ENCODE measurements at regions not wholly inside any gene's neighbourhood (a gene's known extent, or its start where the extent isn't known, plus 50 kb on each side); places are given as distances from the start of the nearest gene placed in this dataset.
"Not testable (repeated sequence)": the region's sequence is repeated elsewhere in the genome, so short reads cannot be mapped to it uniquely, and the experiment has no call there.

DNA sequence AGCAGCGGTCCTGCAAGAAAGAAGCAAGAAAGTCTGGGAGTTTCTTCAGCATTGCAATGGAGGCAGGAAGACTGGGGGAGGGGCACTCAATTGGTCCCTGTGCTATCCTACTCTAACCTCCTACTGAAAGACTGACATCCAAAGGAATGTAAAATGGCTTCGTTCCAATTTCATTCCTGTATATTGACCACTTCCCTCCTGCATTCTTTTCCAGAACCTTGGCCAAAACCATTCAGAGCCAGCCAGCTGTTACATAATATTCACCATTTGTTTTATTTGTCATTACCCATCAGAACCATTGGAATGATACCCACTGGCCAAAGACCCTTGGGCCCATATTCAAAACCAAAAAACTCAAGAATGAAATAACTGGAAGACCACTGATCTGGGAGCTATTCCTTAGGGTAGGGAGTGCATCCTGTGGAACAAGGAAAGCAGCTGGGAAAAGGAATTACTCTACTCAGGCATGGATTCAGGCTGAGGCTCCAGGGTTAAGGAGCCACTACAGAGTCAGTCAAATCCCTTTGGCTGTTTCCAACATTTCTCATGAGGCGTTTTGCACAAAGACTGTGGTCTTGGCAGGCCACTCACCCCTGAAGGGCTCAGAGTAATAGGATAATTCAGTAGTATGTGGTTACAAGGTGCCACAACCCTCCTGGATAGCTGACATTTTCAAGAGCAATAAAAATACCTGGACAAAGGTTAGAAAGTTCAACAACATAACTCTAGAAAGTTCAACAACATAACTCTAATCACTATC lies 148.7 kb upstream of the SLC1A3 start:
- no peak for DNase-seq (ENCODE audit: low spot score in 2 of 2)
- TF ChIP-seq POLR2AphosphoS5 (IDR thresholded peaks at IDR 0.05) (no peak), EP300 (IDR thresholded peaks at IDR 0.05) (no peak), POLR2A (IDR thresholded peaks at IDR 0.05) (no peak)
- TF ChIP-seq, protein P1, sequence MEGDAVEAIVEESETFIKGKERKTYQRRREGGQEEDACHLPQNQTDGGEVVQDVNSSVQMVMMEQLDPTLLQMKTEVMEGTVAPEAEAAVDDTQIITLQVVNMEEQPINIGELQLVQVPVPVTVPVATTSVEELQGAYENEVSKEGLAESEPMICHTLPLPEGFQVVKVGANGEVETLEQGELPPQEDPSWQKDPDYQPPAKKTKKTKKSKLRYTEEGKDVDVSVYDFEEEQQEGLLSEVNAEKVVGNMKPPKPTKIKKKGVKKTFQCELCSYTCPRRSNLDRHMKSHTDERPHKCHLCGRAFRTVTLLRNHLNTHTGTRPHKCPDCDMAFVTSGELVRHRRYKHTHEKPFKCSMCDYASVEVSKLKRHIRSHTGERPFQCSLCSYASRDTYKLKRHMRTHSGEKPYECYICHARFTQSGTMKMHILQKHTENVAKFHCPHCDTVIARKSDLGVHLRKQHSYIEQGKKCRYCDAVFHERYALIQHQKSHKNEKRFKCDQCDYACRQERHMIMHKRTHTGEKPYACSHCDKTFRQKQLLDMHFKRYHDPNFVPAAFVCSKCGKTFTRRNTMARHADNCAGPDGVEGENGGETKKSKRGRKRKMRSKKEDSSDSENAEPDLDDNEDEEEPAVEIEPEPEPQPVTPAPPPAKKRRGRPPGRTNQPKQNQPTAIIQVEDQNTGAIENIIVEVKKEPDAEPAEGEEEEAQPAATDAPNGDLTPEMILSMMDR (IDR thresholded peaks at IDR 0.05) = no peak
- H3K4me3 ChIP-seq = no peak overlapping the region
- no peaks in the 10 kb centered on the region for H3K9me3 ChIP-seq
- no peak overlapping the region for H3K27ac ChIP-seq
- H3K36me3 ChIP-seq = no peaks in the 10 kb centered on the region
- no peaks in the 10 kb centered on the region for H3K27me3 ChIP-seq
- WGBS = 69% methylated on average over 3 of the region's 3 CpGs
- H3K4me1 ChIP-seq = peaks cover 2% of the 10 kb centered on the region

DNA sequence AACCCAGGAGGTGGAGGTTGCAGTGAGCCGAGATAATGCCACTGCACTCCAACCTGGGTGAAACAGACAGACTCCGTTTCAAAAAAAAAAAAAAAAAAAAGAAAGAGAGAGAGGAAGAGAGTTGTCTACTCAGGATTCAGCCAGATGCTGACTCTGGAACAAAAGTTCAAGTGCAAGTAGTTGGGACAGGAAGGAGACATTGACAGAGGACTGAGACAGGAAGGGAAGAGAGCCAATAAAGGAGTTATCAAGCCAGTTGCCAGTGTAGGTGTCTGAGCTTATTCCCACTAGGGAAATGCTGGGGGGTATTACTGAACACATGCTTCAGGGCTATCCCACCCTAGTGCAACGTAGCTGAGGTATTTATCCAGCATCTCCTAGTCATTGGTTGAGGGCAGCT lies 147.7 kb upstream of the SLC1A3 start:
- 63% methylated on average over 3 of the region's 3 CpGs for WGBS
- DNase-seq (ENCODE audit: low spot score in 2 of 2) = no peak
- no peaks in the 10 kb centered on the region for H3K27me3 ChIP-seq
- H3K4me1 ChIP-seq = no peaks in the 10 kb centered on the region
- H3K27ac ChIP-seq = no peak overlapping the region
- no peaks in the 10 kb centered on the region for H3K36me3 ChIP-seq
- TF ChIP-seq POLR2AphosphoS5 (IDR thresholded peaks at IDR 0.05) (no peak), POLR2A (IDR thresholded peaks at IDR 0.05) (no peak), EP300 (IDR thresholded peaks at IDR 0.05) (no peak)
- TF ChIP-seq, protein P1 (IDR thresholded peaks at IDR 0.05) = no peak
- no peak overlapping the region for H3K4me3 ChIP-seq
- H3K9me3 ChIP-seq = no peaks in the 10 kb centered on the region

DNA sequence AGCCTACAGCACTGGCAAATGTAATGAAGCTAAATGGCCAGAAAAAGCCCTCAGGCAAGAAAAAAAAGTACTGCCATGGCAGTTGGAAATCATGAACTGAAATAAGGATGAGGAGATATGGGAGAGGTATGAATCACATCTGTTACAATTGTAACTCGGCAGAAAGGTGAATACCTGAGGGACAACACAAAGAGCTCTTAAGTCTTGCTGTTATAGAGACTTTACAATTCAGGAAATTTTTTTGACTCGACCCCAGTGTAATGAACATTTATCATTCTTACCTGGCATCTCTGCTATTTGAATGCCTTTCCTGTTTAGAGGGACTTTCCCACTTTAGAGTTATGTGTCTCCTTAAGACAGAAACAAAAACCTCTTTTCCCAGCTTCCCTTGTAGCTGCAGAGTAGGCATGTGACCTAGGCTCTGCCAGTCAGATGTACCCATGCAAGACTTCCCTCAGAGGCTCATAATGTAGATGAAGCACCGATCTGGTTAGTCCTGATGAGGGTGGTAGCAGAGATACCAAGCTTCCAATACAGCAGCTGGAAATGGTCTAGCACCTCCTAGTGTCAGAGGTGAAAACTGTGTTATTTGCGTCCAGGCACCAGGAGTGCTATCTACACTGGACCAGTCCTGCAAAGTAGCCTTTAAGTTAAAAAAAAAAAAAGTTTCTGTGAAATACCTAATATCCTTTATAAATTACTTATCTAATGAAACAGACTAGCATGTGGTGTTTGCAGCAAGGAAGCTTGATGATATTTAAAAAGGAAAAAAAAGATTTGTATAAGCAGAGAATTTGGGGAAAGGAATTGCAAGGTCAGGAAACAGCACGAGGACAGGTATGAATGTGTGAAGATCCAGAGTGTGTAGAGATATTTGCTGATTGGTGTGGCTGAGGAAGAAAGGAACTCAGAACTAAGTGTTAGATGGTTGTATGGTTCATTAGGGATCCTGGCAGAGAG lies 146.9 kb upstream of the SLC1A3 start:
- 59% methylated on average over 5 of the region's 5 CpGs for WGBS
- TF ChIP-seq POLR2A (IDR thresholded peaks at IDR 0.05) (no peak), EP300 (IDR thresholded peaks at IDR 0.05) (no peak), POLR2AphosphoS5 (IDR thresholded peaks at IDR 0.05) (no peak)
- TF ChIP-seq, protein P1 (IDR thresholded peaks at IDR 0.05) = no peak

DNA sequence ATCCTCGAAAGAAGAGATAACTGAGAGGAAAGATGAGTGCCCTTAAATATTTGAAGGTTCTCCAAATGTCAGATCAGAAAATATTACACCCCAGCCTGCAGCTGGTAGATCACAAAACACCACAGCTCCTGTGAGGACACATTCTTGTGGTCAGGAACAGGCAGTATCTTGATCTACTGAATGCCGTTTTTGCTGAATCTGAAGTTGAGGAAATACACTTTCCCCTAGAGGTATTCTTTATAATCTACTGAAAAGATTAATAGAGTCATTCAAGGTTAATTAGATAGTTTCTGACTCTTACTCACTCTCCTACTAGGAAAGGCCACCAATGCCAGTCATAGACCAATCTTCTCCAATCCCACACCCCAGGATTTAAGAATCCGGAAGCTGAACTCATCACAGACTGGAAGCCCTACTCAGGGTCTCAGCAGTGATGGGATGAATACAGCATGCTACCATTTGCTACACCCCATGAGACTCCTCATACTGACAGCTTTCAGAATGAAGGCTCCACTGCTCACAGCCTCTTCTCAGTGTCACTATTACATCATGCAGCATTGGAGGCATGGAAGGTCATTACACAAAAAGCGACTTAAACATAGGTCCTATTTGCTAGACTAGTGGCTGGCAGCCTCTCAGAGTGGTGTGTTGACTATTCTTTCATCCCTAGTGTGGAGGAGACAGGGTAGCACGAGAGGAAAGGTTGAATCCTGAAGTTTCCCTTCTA lies 143.9 kb upstream of the SLC1A3 start:
- peaks cover 3% of the 10 kb centered on the region for H3K27me3 ChIP-seq
- DNase-seq (ENCODE audit: low spot score in 2 of 2) = no peak
- no peaks in the 10 kb centered on the region for H3K9me3 ChIP-seq
- no peak overlapping the region for H3K4me3 ChIP-seq
- H3K27ac ChIP-seq = no peak overlapping the region
- no peaks in the 10 kb centered on the region for H3K36me3 ChIP-seq
- no peaks in the 10 kb centered on the region for H3K4me1 ChIP-seq
- TF ChIP-seq EP300 (IDR thresholded peaks at IDR 0.05) = no peak
- TF ChIP-seq POLR2AphosphoS5 (IDR thresholded peaks at IDR 0.05) = no peak
- TF ChIP-seq POLR2A (IDR thresholded peaks at IDR 0.05) = no peak
- TF ChIP-seq, protein P1 (IDR thresholded peaks at IDR 0.05) = no peak
- WGBS = 56% methylated on average over 5 of the region's 5 CpGs

More for the DNA sequence above, 146.9 kb upstream of the SLC1A3 start:
- DNase-seq (ENCODE audit: low spot score in 2 of 2) = no peak
- Histone ChIP-seq H3K9me3 (no peaks in the 10 kb centered on the region), H3K36me3 (no peaks in the 10 kb centered on the region), H3K27me3 (no peaks in the 10 kb centered on the region), H3K4me1 (no peaks in the 10 kb centered on the region), H3K4me3 (no peak overlapping the region), H3K27ac (no peak overlapping the region)

DNA sequence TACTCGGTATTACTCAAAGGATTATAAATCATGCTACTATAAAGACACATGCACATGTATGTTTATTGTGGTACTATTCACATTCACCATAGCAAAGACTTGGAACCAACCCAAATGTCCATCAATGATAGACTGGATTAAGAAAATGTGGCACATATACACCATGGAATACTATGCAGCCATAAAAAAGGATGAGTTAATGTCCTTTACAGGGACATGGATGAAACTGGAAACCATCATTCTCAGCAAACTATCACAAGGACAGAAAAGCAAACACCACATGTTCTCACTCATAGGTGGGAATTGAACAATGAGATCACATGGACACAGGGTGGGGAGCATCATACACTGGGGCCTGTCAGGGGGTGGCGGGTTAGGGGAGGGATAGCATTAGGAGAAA lies 130.5 kb upstream of the SLC1A3 start:
- 92% methylated on average over 2 of the region's 2 CpGs for WGBS
- not testable (repeated sequence) for H3K4me3 ChIP-seq; H3K36me3 ChIP-seq; H3K4me1 ChIP-seq; DNase-seq (ENCODE audit: low spot score in 2 of 2); H3K27ac ChIP-seq; H3K27me3 ChIP-seq; H3K9me3 ChIP-seq

Measured in suprapubic skin (tissue), 4 donors.